HG03521 (cell line): ENCODE measurements at regions not wholly inside any gene's neighbourhood (a gene's known extent, or its start where the extent isn't known, plus 50 kb on each side); places are given as distances from the start of the nearest gene placed in this dataset.

Experiments
- ATAC-seq: cut with Tn5 transposase; IDR thresholded peaks from one replicate; pipeline ENCODE4 v1.9.1; 2021; ENCODE audit warnings: mild to moderate bottlenecking, moderate library complexity; ENCODE audit not compliant: unreplicated experiment

DNA sequence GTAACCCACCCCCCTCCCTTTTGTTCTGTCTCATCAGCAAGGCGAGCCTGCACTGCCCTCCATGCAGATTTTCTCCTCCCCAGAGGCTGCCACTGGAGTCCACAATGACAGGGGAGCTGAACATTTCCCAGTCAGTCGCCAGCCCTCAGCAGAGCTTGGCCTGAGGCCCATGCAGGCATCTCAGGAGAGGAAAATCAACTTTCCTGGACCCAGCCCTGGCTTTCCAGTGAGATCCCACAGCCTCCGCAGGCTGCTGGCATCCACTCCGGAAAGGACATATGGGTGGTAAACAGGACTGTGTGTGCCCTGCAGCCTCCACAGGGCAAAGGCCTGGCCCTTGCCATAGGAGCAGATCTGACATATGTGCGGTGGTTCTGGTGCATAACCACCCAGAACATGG, 253.8 kb downstream of the TNS1 start:
- ATAC-seq = no peak

DNA sequence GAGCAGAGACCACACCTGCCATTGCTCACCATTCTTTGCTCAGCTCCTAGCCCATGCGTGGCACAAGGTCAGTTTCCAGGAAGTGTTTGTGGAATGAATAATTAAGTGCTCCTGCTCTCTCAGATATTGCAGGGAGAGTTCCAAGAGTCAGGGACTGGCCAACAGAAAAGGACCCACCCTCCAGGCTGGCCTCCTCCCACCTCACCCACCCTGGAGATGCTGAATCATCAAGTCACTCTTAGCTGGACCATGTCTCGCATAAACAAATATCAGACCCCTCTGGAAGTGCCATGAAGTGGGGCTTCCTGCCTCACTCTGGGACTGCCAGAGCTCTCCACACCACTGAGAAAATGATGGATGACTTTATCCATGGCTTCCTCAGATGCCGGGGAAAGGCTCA, 256.0 kb downstream of the TNS1 start:
- ATAC-seq = no peak

DNA sequence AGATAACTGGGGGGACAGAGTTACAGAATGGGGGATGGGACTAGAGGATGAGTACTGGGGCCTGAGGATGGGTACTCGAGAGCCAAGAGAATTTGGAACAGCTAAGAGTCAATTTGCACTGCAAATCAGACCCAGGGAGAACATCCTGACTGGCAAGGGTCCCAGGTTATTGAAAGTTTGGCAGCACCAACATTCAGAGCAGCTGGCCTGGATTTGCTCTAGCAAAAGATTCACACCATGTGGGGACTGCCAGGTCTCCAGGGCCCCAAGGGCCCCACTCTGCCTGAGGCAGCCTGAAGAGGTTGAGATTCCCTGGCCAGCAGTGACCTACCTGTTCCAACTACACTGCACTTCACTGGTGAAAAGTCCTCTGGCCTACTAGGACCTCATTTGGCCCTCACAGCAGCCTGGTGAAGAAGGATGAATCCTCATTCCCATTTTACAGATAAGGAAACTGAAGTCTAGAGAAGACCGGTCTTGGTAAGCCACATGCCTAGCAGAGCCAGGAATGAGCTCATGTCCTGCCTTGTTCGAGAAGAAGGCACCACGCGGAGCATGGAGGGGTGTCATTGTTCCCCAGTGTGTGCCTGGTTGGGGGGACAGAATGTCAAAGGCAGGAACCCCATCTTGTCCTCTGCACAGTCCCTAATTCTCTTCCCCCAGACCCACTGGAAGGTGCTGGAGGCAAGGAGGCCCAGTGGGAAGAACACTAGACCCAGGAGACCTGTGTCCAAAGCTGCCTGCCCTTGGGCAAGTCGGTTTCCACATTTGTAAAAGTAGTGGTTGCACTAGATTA, 258.6 kb downstream of the TNS1 start:
- no peak for ATAC-seq

DNA sequence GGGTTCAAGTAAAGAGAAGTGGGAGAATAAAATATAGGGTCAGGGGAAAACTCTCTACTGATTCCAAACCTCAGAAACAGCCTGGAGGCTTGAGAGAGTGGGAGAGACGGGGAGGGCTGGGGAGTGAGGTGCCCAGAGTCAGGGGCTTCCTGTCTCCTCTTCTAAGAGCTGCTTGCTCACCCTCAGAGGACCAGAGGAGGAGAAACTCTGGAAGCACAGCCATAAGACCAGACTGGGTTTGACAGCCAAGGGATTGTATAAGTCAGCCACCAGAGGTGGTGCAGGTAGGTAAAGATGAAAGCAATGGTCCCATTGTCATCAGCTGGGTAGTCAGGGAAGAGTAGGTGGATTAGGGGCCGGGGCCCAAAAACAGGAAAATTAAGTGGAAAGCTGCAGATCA, 259.4 kb downstream of the TNS1 start:
- no peak for ATAC-seq

DNA sequence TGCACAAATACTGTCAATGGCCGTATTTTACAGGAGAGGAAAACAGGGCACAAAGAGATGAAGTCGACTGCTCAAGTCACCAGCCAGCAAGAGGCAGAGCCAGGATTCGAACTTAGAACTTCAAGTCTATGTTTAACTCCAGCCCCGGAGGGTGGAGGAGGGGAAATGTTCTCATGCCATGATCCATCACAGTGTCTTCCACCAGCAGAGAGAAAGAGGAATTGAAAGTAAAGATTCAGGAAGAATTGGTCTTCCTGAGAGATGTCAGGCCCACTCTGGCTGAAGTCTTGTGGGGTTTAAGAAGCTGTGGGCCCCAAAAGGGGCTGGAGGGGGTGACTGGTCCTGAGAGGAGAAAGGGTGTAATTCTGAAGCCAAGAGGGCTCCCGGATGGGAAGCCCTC, 260.0 kb downstream of the TNS1 start:
- ATAC-seq = no peak

DNA sequence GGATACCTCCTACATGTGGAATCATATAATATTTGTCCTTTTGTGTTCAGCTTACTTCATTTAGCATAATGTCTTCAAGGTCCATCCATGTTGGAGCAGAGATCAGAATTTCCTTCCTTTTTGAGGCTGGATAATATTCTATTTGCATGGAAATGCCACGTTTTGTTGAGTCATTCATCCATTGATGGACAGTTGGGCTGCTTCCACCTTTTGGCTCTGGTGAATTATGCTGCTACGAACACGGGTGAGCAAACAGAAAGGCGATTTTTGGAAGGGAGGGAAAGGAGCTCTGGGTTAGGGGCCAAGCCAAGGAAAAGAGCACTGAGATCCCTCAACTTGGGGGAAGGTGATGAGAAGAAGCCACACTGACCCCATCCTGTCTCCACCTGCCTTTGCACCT, 260.5 kb downstream of the TNS1 start:
- ATAC-seq = no peak

DNA sequence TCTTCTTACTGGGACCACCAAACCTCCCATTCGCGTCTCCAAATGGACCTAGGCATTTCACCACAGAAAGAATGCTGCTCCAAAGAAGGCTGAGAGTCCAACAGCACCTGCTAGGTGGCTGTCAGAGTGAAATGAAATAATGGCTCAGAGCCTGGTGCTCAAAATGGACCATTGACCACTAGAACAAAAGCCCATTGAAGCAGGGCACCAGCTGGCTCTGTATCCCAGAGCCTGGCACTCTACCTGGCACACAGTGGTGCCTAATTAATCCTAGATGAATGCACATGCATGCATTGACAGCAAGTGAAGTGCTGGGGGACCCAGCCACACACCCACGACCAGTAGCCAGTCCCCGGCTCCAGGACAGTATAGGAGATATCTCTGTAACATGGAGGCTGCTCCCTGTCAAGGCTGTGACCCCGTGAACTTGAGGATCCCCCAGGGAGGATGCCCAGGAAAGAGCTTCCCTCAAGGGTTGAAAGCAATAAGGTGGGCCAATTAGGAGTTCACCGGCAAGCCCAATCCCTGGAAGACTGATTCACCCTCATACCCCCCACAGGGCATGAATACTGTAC, 261.3 kb downstream of the TNS1 start:
- ATAC-seq = no peak

DNA sequence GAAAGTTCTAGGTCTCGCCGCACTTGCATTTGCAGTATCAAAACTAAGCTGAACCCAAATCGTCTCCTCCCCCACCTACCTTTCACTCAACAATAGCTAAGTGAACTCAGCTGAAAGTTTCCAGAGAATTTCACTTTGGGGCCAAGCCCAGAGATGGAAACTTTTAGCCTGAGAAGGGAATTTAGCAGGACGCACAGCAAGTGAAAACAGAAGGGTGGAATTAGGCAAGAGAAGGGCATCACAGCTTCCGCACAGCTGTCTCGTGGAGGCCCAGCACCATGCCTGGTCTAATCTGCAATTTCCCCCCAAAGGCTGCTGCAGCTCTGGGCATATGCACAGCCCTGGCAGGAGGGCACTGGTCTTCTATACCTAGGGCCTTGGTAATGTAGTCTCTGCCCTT, 262.0 kb downstream of the TNS1 start:
- no peak for ATAC-seq

DNA sequence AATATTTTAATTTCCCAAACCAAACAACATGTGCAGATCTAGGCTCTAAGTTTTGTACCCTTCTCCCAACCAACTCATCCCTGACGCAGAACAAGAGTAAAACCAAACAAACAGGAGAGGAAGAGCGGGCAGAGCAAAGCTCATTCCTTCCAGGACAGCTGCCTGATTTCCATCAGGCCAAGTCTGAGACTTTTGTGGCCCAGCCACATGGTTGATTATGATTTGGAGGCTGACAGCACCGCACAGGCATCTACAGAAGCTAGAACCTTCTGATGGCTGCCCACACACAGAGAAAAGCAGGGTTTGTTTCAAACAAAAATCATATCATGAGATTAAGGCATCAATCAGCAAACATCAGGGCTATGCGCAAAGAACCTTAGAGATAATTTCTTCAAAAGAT, 262.6 kb downstream of the TNS1 start:
- no peak for ATAC-seq

DNA sequence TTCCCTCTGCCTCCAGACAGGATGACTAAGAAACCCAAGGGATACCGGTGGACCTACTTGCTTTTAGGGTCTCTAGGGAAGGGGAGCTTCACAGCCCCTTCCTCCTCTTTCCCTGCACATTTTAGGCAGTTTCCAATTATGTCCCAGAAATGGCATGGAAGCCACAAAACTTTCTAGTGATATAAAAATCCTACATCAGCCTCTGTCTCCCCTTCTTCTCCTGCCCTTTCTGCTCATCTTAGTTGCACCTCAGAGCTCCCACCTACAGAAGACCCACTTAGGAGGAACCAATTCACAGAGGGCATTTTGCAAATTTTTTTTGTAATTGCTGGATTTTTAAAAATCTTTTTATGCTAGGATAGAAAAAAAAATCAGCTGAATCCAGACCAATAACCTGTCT, 263.1 kb downstream of the TNS1 start:
- ATAC-seq = no peak

DNA sequence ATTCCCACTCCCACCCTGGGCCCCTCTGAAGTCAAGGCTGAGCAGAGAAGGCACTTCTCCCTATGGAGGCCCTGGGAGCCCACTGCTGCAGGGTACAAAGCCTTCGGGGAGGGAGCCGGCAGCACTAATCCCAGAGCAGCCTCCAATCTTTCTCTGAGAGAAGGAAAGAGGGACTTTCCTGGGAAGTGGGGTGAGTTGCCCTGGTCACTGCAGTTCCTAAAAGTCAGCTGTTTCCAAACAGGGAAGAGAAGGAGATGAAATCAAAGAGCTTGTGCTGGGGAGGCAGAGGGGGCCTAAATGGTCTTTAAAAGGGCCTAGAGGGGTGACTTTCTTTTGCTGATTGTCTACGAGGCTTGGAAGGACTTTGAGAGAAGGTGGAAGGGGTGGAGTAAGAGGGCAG, 264.7 kb downstream of the TNS1 start:
- ATAC-seq = no peak

DNA sequence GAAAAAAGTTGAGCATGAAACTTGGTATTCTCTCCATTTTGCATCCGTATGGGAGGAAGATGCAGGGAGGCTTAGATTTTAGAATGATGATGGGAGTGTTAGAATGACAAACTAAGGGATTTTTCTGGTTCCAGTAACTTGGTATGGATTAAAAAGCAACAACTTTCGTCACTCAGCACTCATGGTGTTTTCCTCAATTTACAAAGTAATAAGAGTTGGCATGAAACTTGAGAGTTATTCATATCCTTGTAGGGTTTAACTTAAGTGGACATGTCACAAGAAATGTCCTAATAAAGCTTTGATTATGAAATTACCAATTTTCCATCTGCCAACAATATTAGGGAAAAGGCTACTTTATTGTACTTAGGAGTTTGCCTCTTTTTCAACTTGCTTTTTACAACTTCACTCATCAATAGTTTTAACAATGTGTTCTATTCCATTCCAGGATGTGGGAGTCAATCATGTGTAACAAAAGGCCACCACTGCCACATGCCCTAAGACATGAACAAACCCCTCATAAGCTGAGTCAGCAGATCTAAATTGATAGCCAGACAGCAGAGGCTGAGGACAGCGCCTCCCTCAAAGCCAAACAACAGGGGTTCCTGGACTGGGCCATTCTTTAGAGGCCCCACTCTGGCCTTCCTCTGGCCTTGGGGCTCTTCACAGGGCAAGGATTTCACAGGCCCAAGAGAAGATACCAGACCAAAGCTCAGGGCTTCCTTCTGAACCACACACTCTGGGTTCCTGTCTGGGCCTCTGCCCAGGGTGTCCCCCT, 265.8 kb downstream of the TNS1 start:
- ATAC-seq = no peak

DNA sequence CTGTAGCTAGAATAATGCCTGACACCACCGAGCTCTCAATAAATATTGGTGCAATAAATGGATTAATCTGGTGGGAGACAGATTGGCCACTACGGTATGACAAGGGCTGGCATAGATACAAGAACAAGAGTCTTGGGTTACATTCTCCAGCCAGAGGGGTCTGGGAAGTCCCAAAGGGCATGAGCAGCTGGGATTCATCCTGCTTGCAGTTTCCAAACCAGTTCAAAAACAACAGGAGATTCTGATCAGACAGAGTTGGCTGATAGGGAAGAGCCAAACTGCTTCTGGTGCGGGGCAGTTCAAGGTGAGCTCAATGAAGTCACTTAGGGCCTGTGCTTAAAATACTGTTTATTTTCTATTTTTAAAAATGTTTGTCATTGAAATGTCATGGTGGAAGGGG, 266.9 kb downstream of the TNS1 start:
- no peak for ATAC-seq

DNA sequence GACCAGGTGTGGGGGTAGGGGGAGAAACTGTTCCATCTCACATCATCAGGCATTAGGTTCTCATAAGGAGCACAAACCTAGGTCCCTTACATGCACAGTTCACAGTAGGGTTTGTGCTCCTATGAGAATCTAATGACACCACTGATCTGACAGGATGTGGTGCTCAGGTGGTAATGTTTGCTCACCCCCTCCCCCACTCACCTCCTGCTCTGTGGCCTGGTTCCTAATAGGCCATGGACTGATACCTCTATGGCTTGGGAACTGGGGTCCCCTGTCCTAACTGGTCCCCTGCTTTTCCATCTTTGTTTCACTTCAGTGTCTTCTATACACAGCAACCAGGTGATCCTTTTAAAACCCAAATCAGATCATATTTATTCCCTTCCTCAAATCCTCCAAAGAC, 267.8 kb downstream of the TNS1 start:
- no peak for ATAC-seq

DNA sequence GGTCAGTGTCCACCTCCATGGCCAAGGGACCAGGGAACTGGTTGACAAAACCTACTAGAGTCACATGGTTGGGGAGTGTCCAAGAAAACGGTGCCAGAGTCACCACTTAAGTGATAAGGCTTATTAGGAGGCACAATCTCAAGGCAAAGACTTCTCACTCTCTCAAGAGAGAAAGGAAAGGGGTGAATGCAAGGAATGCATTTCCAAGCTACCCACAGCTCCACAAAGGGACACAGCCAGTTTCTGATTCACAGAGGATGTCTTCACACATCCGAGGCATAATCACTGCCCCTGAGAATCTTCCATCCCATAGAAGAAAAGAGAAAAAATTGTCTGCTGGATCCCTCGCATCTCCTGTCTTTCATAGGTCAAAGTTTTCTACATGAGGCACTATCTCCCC, 269.3 kb downstream of the TNS1 start:
- ATAC-seq = no peak

DNA sequence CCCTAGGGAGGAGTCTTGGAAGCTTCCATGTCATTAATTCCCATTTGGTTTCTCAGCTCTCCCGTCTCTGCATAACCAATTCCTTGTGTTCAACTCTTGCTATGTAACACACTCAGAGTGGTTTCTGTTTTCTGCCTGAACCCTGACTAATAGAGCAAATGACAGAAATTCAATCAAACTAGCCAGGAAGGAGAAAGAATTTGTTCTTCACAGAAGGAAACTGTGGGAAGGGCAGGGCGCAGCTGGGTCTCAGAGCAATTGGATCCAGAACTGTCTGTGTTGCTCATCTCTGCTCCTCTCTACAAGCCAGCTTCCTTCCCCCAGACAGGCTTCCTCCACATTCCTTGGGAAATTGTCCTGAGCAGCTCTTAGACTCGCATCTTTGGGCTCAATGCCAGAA, 269.8 kb downstream of the TNS1 start:
- ATAC-seq = no peak

DNA sequence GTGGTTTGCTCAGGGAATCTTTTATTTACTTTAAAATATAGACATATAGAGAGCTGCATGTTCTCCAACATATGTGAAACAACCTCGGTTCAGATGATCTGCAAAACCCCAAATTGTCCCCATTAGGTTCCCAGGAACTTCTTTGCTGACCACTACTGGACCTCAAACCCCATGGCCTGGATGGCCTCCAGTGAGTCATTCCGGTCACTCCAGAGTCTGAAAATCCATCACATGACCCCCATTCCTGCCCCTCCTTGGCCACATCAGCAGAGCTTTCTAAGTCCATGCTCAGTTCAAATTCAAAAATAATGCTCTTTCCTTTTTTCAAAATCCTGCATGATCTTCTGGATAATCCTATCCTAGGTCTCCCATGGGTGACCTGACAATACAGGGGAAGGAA, 271.0 kb downstream of the TNS1 start:
- no peak for ATAC-seq

DNA sequence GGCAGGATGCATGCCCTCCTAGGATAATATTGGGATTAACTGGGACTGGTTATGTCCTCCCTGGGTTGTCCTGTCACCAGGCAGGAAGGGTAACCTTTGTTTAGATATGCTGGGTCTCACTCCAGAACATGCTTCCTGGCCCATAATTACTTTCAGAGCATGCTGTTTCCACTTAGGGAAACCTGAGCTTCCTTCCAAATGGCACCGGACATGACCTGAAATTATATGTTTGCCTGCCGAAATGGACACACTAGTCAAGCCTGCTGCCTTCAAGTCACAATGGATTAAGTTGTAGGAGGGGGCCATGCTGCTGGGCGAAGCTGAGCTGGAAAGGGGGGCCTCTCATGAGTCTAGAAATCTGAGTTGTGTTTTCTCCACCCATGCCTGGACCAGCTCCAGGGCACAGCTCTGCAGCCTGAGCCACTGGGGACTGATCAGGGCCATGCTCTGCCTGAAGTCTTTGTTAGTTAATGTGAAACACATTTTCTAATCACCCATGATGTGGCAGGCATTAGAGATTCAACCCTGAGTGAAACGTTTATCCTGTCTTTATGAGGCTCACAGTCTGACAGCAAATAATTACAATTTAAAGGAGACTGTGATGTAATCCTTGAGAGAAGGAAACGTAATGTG, 273.3 kb downstream of the TNS1 start:
- no peak for ATAC-seq

DNA sequence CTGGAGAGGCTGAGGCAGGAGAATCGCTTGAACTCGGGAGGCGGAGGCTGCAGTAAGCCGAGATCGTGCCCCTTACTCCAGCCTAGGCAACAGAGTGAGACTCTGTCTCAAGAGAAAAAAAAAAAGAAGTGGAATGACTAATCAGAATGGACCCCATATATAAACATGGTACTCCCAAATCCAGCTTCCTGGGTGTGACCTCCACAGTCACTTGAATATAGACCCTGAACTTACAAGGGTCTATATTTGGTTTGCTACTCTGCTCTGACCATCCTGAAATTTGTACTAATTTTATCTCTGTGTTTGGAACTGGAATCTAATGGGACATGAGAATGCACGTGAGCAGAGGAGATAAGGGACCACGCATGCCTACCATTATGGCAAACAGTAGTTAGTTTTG, 275.0 kb downstream of the TNS1 start:
- ATAC-seq = no peak

DNA sequence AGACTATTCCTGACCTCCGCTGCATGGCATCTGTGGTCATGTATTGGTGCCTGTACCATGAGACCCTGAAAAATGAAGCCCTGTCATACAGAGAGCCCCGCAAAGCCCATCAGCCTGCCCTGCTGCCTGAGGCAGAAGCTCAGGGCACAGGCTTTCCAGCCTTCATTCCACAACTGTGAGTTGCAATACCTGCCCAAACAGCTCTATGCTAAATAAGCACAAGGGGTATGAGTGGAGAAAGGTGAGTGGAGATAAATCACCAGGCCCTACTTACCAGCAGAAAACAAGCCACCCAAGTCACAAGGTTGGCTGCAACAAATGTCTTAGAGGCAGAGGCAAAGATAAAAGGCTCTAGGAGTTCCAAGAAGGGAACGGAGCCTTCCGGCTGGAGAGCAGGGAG, 277.4 kb downstream of the TNS1 start:
- ATAC-seq = no peak

DNA sequence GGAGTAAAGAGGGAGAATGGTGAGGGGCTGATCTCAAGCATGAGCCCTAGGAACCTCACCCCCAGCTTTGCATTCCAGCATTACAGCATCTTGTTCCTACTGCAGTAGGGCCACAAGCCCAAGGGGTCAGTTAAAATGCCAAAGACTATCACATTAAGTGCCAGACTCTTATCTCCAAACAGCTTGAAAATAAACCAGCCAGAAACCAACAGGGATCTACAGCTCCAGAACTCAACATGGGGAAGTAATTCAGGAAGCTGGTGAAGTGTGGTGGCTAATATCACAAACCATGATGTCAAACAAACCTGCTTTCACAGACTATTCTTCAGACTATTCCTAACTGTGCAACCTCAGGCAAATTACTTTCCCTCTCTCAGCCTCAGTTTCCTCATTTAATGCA, 278.3 kb downstream of the TNS1 start:
- ATAC-seq = no peak

DNA sequence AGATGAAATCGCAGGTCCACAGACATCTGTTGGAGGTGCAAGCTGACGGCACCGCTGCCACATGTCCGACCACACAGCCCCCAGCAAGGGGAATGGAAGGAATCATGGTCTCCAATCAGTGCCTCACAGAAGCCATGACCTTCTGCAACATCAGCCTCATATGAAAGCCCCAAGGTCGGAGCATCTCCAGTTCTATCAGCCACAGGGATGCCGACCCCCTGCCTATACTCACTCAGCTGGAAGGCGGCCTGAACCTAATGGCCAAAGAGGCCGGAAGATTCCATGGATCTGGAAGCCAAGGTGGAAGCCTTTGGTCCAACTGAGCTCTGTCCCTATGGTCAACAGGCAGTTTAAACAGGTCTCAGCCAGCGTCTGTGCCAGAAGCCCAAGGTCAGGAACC, 278.8 kb downstream of the TNS1 start:
- no peak for ATAC-seq
